Cardiac fibroblast (primary cell): ENCODE measurements at regions not wholly inside any gene's neighbourhood (a gene's known extent, or its start where the extent isn't known, plus 50 kb on each side); places are given as distances from the start of the nearest gene placed in this dataset.

Experiments used
- DNase-seq, 2 donors: peaks; one replicate each; pipeline versions ENCODE4 v3.0.0 to v3.0.0-alpha.2; 2010; ENCODE audit warnings: low read depth in 2 of 2
- H3K4me3 ChIP-seq, 2 donors: replicated peaks in 1 of 2; 1 replicate in 1 of 2; 2 replicates in 1 of 2; pipeline ENCODE4 v1.5.1; 2011; ENCODE audit warnings: low read depth in 2 of 2, low read length in 2 of 2, mild to moderate bottlenecking in 2 of 2, moderate library complexity in 1 of 2
- TF ChIP-seq, protein P1 (sequence below): IDR thresholded peaks from one replicate; pipeline ENCODE4 v1.5.1; 2011; ENCODE audit warnings: low read depth, mild to moderate bottlenecking, low read length, inconsistent platforms

DNA sequence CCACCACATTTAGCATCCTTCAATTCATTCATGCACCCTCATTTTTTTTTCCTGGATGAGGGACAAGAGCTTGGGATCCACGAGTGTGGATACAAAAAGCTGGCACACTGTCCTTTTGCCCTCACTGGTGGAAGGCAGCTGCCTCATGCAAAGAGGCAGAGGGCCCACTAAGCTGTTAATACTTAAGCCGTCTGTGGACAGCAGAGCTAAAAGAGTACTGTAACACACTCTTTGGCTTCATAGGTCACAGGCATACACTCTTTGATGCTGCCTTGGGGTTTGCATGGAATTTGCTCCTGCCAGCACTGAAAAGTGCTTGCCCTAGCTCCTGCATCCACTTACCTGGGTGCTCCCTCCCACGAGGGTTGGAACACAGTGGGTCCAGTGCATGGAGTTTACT is 978.4 kb upstream of the SPRY2 start:
- TF ChIP-seq, protein P1, sequence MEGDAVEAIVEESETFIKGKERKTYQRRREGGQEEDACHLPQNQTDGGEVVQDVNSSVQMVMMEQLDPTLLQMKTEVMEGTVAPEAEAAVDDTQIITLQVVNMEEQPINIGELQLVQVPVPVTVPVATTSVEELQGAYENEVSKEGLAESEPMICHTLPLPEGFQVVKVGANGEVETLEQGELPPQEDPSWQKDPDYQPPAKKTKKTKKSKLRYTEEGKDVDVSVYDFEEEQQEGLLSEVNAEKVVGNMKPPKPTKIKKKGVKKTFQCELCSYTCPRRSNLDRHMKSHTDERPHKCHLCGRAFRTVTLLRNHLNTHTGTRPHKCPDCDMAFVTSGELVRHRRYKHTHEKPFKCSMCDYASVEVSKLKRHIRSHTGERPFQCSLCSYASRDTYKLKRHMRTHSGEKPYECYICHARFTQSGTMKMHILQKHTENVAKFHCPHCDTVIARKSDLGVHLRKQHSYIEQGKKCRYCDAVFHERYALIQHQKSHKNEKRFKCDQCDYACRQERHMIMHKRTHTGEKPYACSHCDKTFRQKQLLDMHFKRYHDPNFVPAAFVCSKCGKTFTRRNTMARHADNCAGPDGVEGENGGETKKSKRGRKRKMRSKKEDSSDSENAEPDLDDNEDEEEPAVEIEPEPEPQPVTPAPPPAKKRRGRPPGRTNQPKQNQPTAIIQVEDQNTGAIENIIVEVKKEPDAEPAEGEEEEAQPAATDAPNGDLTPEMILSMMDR, result no peak
- no peak for DNase-seq

DNA sequence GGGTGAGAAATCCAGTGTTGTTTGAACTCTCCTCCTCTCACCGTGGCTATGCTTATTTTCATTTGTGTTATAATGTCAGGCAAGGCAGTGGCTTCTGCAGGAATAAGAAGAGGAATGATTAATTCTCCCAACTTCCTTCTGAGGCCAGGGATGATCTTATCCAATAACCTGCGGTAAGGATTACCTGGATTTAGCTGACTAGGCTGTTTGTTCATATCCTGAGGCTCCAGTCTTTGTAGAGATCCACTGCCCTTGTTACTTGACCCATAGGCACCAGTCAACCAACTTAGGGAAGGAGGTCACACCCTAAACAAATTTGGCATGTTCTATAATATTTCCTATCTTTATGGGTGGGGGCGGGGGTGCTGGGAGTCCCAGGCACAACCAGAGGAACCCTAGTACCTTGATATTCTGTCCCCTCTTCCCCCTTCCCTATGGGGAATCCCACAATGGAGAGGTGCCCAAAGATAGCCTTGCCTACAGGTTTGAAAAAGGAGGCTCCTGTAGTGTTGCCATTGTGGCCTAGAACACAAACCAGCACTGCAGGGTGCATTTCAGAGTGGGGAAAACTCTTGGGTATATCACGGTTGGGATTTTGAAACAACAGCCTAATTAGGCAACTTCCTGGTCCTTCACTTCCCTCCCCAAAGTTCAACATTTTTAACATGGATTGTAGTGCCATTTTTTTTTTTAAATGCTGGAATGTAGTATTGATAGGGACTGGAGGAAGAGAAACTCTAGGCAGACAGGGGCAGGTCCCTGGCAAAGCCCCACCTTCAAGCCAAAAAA is 977.5 kb upstream of the SPRY2 start:
- DNase-seq, result no peak
- no peak overlapping the region for H3K4me3 ChIP-seq
- TF ChIP-seq, protein P1, result no peak

More for the DNA sequence above, 978.4 kb upstream of the SPRY2 start:
- H3K4me3 ChIP-seq, result no peak overlapping the region

DNA sequence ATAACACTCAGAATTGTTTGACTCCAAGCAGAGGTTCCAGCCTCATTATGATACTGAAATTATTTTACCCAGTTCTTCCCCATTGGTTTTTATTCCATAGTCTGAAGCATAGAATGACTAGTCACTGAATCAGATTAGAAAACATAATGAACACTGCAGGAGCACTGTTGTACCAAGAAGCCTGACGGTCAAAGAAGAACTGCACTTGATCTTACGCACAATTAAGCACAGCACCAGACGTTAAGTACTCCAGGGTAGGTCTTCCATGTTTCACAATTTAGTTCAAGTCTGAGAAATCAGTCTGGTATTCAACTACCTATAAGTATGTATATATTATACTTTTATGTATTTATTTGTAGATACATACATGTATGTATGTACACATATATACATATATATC is 973.5 kb upstream of the SPRY2 start:
- TF ChIP-seq, protein P1, result no peak
- no peak for DNase-seq
- no peak overlapping the region for H3K4me3 ChIP-seq

DNA sequence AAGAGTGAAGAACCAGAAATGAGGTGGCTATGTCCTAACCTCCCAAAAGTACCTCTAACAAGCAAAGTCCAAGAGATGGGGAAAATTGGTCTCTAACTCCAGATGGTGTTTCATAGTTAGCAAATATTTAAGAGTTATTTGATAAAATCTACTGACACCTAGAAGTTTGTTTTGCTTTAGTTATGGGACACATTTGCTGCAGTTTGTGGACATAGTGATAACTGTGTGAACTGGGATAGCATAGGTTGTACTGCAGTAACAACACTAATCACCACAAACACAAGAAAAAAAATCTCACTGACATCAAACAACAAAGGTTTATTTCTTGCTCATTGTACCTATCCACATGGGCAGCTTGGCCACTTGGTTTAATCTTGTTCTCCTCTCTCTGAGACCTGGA is 965.0 kb upstream of the SPRY2 start:
- DNase-seq, result no peak
- TF ChIP-seq, protein P1, result no peak
- no peak overlapping the region for H3K4me3 ChIP-seq

- H3K4me3 ChIP-seq, result no peak overlapping the region
- no peak for DNase-seq
- TF ChIP-seq, protein P1, result no peak
Observed at GRCh38 chr13:81304121-81304659, 963.3 kb upstream of the SPRY2 start.

GRCh38 chr13:81302677-81303076 is 961.8 kb upstream of the SPRY2 start:
- no peak for DNase-seq
- no peak overlapping the region for H3K4me3 ChIP-seq
- TF ChIP-seq, protein P1, result no peak
